ENCODE measurements at regions not wholly inside any gene's neighbourhood (a gene's known extent, or its start where the extent isn't known, plus 50 kb on each side); places are given as distances from the start of the nearest gene placed in this dataset.

GRCh38 chr11:22479208-22479607 lies 141.0 kb downstream of the SLC17A6 start:
- Histone ChIP-seq H3K27me3 (ENCODE audit: control insufficient read depth in 2 of 2, insufficient read depth in 2 of 2, low read length in 2 of 2) (no peaks in the 10 kb centered on the region), H3K4me1 (replicated peaks in 1 of 2; ENCODE audit: control insufficient read depth in 2 of 2, insufficient read depth in 2 of 2, low read length in 2 of 2) (no peaks in the 10 kb centered on the region), H3K9ac (ENCODE audit: insufficient read depth in 1 of 2, low read depth in 2 of 2, low read length in 2 of 2) (no peak overlapping the region), H3K36me3 (ENCODE audit: control insufficient read depth, insufficient read depth, low read length) (no peaks in the 10 kb centered on the region), H3K9me1 (ENCODE audit: control insufficient read depth, insufficient read depth, low read length) (no peaks in the 10 kb centered on the region), H2AFZ (ENCODE audit: low read depth, low read length) (no peak overlapping the region), H3K4me2 (ENCODE audit: insufficient read depth, low read length) (no peak overlapping the region), H3K4me3 (no peak overlapping the region), H3K27ac (ENCODE audit: extremely low read depth, low read depth, low read length) (no peak overlapping the region), H3K79me2 (ENCODE audit: control insufficient read depth, insufficient read depth, low read length) (no peaks in the 10 kb centered on the region), H3K9me3 (replicated peaks; ENCODE audit: control insufficient read depth, insufficient read depth, low read depth, low read length) (no peaks in the 10 kb centered on the region), H4K20me1 (replicated peaks; ENCODE audit: control insufficient read depth, insufficient read depth, low read length) (no peaks in the 10 kb centered on the region)
- DNase-seq (ENCODE audit: extremely low read depth in 1 of 4, low spot score in 3 of 4) (no peak), ATAC-seq (no peak), FAIRE-seq (no peak)
- CTCF ChIA-PET (ENCODE audit: low intra/inter-chr PET ratio): no interaction called here
- in situ Hi-C loops (cut with MboI) (no loop called here), intact Hi-C loops (cut with micrococcal nuclease) (no loop called here)
- WGBS (ENCODE audit: insufficient coverage, low coverage, missing lambda C conversion rate): 0% methylated on average over 1 of the region's 1 CpG
- POLR2A ChIA-PET: no interaction called here
- no TSS peak for BruUV-seq (replicated peaks)
- TF ChIP-seq RNF2 (IDR thresholded peaks at IDR 0.05) (no peak), ZNF717 (CRISPR knock-in tag; IDR thresholded peaks at IDR 0.05) (no peak), DACH1 (IDR thresholded peaks at IDR 0.05; ENCODE audit: partially characterized antibody) (no peak), ZNF398 (CRISPR knock-in tag; IDR thresholded peaks at IDR 0.05) (no peak), ZBTB26 (CRISPR knock-in tag; IDR thresholded peaks at IDR 0.05) (no peak), ATF6 (CRISPR knock-in tag; IDR thresholded peaks at IDR 0.05) (no peak), BMI1 (IDR thresholded peaks at IDR 0.05; ENCODE audit: low read length) (no peak), E2F4 (CRISPR knock-in tag; IDR thresholded peaks at IDR 0.05; ENCODE audit: low read depth) (no peak), TAF15 (IDR thresholded peaks at IDR 0.05; ENCODE audit: low read depth, low read length) (no peak), CAMTA2 (CRISPR knock-in tag; conservative IDR thresholded peaks at IDR 0.05) (no peak), HOXB6 (CRISPR knock-in tag; IDR thresholded peaks at IDR 0.05; ENCODE audit: borderline replicate concordance) (no peak), NUFIP1 (IDR thresholded peaks at IDR 0.05; ENCODE audit: partially characterized antibody) (no peak), SIN3A (IDR thresholded peaks at IDR 0.05; ENCODE audit: borderline replicate concordance in 2 of 2, control insufficient read depth in 1 of 2, low read depth in 2 of 2, low read length in 2 of 2) (no peak), ZNF699 (CRISPR knock-in tag; IDR thresholded peaks at IDR 0.05; ENCODE audit: insufficient replicate concordance) (no peak), SAP30 (IDR thresholded peaks at IDR 0.05; ENCODE audit: borderline replicate concordance, insufficient read depth, low read depth, low read length, poor library complexity, severe bottlenecking) (no peak), MED1 (CRISPR knock-in tag; IDR thresholded peaks at IDR 0.05; ENCODE audit: borderline replicate concordance) (no peak)
